Prostate gland (tissue), 2 donors: ENCODE measurements at regions not wholly inside any gene's neighbourhood (a gene's known extent, or its start where the extent isn't known, plus 50 kb on each side); places are given as distances from the start of the nearest gene placed in this dataset.

Experiments
- DNase-seq: peaks from one replicate; pipeline ENCODE4 v3.0.0-alpha.2; 2019; ENCODE audit warnings: low spot score
- H3K27ac ChIP-seq, 2 donors: fragments of 200-600 bp; sonication (generic); 2 replicates each; pipeline ENCODE4 v1.5.1; 2017 to 2019
- H3K27me3 ChIP-seq: fragments of 200-600 bp; sonication (generic); replicated peaks from 2 replicates; pipeline ENCODE4 v1.5.1; 2019; ENCODE audit not compliant: insufficient read depth
- H3K36me3 ChIP-seq, 2 donors: fragments of 200-600 bp; sonication (generic); 1 replicate in 1 of 2; 2 replicates in 1 of 2; pipeline versions ENCODE4 v1.5.1 to v1.8.1; 2017 to 2019
- H3K4me1 ChIP-seq: fragments of 200-600 bp; sonication (generic); replicated peaks from 2 replicates; pipeline ENCODE4 v1.5.1; 2019
- H3K4me3 ChIP-seq, 2 donors: fragments of 200-600 bp; sonication (generic); 2 replicates each; pipeline ENCODE4 v1.5.1; 2017 to 2019
- H3K9me3 ChIP-seq: fragments of 200-600 bp; sonication (generic); 2 replicates; pipeline ENCODE4 v1.5.1; 2017
- CTCF ChIP-seq, 4 experiments: fragments of 200-600 bp in 2 of 4; fragments of 450-650 bp in 2 of 4; sonication (generic) in 2 of 4; IDR thresholded peaks; 1 replicate in 3 of 4; 2 replicates in 1 of 4; pipeline ENCODE4 v1.5.1; 2016 to 2019; ENCODE audit warnings: antibody characterized with exemption in 4 of 4, mild to moderate bottlenecking in 2 of 4, moderate library complexity in 2 of 4
- POLR2A ChIP-seq: fragments of 450-650 bp; IDR thresholded peaks from one replicate; pipeline ENCODE4 v1.6.1; 2016; ENCODE audit warnings: antibody characterized with exemption, mild to moderate bottlenecking
- POLR2AphosphoS5 ChIP-seq: sonication (generic); formaldehyde crosslinking; IDR thresholded peaks from one replicate; pipeline ENCODE4 v1.6.1; 2017; ENCODE audit warnings: antibody characterized with exemption
- WGBS: methylation state at CpG from one replicate; pipeline ENCODE4 v1.1.5; 2018; 5-methylcytosine and 5-hydroxymethylcytosine counted together
- intact Hi-C: fragments of 100-400 bp; cut with DNase I; formaldehyde crosslinking; loops from one replicate; pipeline ENCODE4 v1.14.2; 2022

- intact Hi-C loops = no loop called here
- no peaks in the 10 kb centered on the region for H3K36me3 ChIP-seq
- no peaks in the 10 kb centered on the region for H3K4me1 ChIP-seq
- no peak for TF ChIP-seq POLR2A
- no peak for TF ChIP-seq CTCF (IDR thresholded peaks at IDR 0.05)
- TF ChIP-seq POLR2AphosphoS5 = no peak
- H3K9me3 ChIP-seq = no peaks in the 10 kb centered on the region
- no peak overlapping the region for H3K27ac ChIP-seq
- no peak overlapping the region for H3K4me3 ChIP-seq
- no peak for DNase-seq
- no peaks in the 10 kb centered on the region for H3K27me3 ChIP-seq
Measured at GRCh38 chr6:126530775-126531174, 190.9 kb downstream of the CENPW start.

GRCh38 chr6:126531286-126531685 lies 191.4 kb downstream of the CENPW start:
- no peaks in the 10 kb centered on the region for H3K36me3 ChIP-seq
- H3K4me3 ChIP-seq = no peak overlapping the region
- DNase-seq = no peak
- no peaks in the 10 kb centered on the region for H3K4me1 ChIP-seq
- TF ChIP-seq POLR2A (no peak), POLR2AphosphoS5 (no peak), CTCF (IDR thresholded peaks at IDR 0.05) (no peak)
- no peak overlapping the region for H3K27ac ChIP-seq
- H3K9me3 ChIP-seq = no peaks in the 10 kb centered on the region
- no peaks in the 10 kb centered on the region for H3K27me3 ChIP-seq
- intact Hi-C loops = no loop called here

- 85% methylated on average over 1 of the region's 1 CpG for WGBS
- H3K4me1 ChIP-seq = no peaks in the 10 kb centered on the region
- TF ChIP-seq POLR2A = no peak
- no peaks in the 10 kb centered on the region for H3K27me3 ChIP-seq
- no peak overlapping the region for H3K27ac ChIP-seq
- no peak for DNase-seq
- intact Hi-C loops = no loop called here
- H3K9me3 ChIP-seq = no peaks in the 10 kb centered on the region
- H3K36me3 ChIP-seq = no peaks in the 10 kb centered on the region
- no peak overlapping the region for H3K4me3 ChIP-seq
Measured at GRCh38 chr6:126531840-126532239, 191.9 kb downstream of the CENPW start.

- intact Hi-C loops = no loop called here
- Histone ChIP-seq H3K9me3 (no peaks in the 10 kb centered on the region), H3K4me1 (no peaks in the 10 kb centered on the region), H3K4me3 (no peak overlapping the region), H3K27ac (no peak overlapping the region), H3K36me3 (no peaks in the 10 kb centered on the region), H3K27me3 (no peaks in the 10 kb centered on the region)
- no peak for TF ChIP-seq CTCF (IDR thresholded peaks at IDR 0.05)
- TF ChIP-seq POLR2A = no peak
- TF ChIP-seq POLR2AphosphoS5 = no peak
- DNase-seq = no peak
- WGBS = 79% methylated on average over 2 of the region's 2 CpGs
Measured at GRCh38 chr6:126534401-126534800, 194.5 kb downstream of the CENPW start.

- no peaks in the 10 kb centered on the region for H3K36me3 ChIP-seq
- no peaks in the 10 kb centered on the region for H3K4me1 ChIP-seq
- no peaks in the 10 kb centered on the region for H3K9me3 ChIP-seq
- H3K27me3 ChIP-seq = no peaks in the 10 kb centered on the region
- no peak for DNase-seq
- no peak overlapping the region for H3K27ac ChIP-seq
- intact Hi-C loops = no loop called here
- 85% methylated on average over 3 of the region's 3 CpGs for WGBS
- TF ChIP-seq POLR2A = no peak
- no peak for TF ChIP-seq CTCF (IDR thresholded peaks at IDR 0.05)
- TF ChIP-seq POLR2AphosphoS5 = no peak
- no peak overlapping the region for H3K4me3 ChIP-seq
Measured at GRCh38 chr6:126535138-126535537, 195.2 kb downstream of the CENPW start.

- 46% methylated on average over 3 of the region's 3 CpGs for WGBS
- no peaks in the 10 kb centered on the region for H3K4me1 ChIP-seq
- no peak for DNase-seq
- TF ChIP-seq POLR2A (no peak), CTCF (IDR thresholded peaks at IDR 0.05) (no peak), POLR2AphosphoS5 (no peak)
- H3K36me3 ChIP-seq = no peaks in the 10 kb centered on the region
- H3K9me3 ChIP-seq = no peaks in the 10 kb centered on the region
- intact Hi-C loops = no loop called here
- no peak overlapping the region for H3K27ac ChIP-seq
- H3K4me3 ChIP-seq = no peak overlapping the region
- no peaks in the 10 kb centered on the region for H3K27me3 ChIP-seq
Measured at GRCh38 chr6:126535595-126535994, 195.7 kb downstream of the CENPW start.
